Stimulated activated CD8-positive, alpha-beta memory T cell treated with anti-CD3 and anti-CD28 coated beads, Interleukin-2, amount 100 ng/mL, for 48 hours (primary cell): ENCODE measurements at regions not wholly inside any gene's neighbourhood (a gene's known extent, or its start where the extent isn't known, plus 50 kb on each side); places are given as distances from the start of the nearest gene placed in this dataset.
"Not testable (repeated sequence)": the region's sequence is repeated elsewhere in the genome, so short reads cannot be mapped to it uniquely, and the experiment has no call there.

Experiments
- DNase-seq, 2 donors: peaks; one replicate each; pipeline ENCODE4 v3.0.0-alpha.2; 2020; ENCODE audit warnings: low read depth in 2 of 2

DNA sequence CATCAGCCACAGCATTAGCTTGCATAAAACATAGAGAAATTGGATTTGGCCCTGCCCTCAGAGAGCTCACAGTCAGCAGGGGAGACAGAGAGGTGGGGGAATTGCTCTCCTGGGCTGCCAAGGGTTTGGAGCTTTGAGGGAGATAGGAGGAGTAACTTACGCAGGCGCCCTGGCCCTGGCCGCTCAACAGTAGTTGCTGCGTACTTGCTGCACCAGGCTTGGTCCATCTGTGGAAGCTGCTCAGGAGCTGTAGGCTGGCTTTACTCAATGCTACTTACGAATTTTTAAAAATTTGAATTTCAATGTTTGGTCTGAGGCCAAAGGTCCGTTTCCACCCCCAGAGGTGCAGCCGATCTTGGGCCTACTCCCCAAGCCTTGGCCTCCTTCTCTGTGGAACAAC lies 83.3 kb downstream of the CPZ start:
- DNase-seq, result no peak

DNA sequence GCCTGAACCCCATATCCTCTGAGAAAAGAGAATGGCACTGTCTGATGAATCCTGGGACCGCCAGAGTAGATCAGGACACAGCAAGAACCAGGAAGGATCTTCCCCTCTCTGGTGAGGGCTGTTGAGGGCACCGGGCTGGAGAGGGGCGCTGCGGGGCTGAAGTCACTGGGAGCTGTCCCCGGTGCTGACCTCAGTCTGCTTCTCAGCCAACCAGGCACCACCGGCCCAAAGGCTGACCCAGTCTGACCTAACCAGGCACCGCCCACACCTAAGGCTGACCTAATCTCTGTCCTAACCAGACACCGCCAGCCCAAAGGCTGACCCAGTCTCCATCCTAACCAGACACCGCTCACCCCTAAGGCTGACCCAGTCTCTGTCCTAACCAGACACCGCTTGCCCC lies 82.8 kb downstream of the CPZ start:
- no peak for DNase-seq

DNA sequence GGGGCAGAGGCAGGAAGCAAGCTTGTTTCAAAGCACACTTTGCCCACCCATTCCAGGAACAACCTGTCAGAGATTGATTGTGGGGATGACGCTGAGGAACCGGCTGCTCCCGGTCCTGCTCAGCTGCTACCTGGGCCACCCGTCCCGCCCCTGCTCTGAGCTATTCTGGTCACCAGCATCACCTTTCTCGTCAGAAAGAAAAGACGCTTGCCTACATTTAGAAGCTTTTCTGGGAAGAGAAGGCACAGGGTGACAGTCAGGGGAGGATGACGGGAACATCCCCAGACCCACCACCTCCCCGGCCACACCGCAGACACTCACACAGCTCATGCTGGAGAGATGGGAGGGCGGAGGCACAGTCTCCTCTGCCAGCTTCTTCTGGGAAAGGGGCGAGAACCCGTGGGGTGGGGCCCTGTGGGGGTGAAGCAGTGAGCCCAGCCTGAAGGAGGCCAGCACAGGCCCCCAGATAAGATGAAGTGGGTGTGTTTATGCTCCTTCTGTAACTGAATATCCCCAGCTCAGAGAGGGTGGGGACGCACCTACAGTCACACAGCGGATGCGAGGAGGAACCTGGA lies 81.8 kb downstream of the CPZ start:
- DNase-seq, result no peak

DNA sequence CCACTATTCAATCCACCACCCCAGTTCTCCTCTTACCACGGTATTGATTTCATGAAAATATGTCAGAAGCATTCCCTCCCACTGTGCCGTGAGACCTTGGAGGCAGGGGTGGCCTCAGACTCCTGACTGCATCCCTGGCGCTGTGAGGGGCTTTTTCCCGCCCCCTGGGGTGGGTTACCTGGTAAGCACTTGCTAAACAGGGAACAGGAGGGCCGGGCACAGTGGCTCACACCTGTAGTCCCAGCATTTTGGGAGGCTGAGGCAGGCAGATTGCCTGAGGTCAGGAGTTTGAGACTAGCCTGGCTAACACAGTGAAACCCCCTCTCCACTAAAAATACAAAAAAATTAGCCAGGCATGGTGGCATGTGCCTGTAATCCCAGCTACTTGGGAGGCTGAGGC lies 80.5 kb downstream of the CPZ start:
- DNase-seq, result not testable (repeated sequence)

DNA sequence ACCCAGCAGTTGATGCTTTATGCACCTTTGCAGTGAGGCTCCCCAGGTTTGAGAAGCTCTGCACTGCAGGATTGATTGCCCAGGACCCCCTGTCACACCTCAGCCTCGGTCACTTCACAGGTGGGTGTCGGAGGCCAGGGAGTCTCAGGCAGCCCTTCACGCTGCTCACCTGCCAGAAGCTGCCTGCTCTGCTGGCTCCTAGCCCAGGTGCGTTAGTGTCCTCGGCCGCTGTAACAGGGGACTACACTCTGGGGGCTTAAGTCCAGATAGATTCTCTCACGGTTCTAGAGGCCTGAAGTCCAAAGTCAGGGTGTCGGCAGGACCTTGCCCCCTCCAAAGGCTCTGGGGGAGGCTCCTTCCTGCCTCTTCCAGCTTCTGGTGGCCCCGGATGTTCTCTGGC lies 79.9 kb downstream of the CPZ start:
- no peak for DNase-seq

DNA sequence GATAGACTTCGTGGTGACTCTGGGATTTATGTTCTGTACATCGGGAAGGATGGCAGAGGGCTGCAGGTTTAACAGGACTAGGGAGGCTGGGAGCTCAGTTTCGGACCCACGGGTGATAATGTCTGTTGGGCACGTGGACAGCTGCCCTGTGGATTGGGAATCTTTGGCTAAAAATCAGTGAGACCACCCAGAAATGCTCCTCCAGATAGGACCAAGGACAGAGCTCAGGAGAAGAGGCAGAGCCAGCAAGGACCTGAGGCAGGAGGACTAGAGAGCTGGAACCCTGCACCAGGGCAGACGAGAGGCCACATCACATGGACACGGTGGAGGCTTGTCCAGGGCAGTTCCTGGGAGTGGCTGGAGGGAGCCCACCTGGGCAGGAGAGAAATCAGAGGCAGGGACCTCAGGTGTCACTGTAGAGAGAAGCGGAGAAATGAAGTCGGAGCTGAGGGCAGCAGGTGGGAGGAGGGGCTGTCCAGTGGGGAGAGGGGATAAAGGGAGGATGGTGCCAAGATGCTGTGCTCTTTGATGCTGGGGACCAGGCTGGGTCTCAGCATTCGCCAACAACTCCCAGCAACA lies 79.2 kb downstream of the CPZ start:
- DNase-seq, result no peak
